ENCODE measurements at regions not wholly inside any gene's neighbourhood (a gene's known extent, or its start where the extent isn't known, plus 50 kb on each side); places are given as distances from the start of the nearest gene placed in this dataset.

DNA sequence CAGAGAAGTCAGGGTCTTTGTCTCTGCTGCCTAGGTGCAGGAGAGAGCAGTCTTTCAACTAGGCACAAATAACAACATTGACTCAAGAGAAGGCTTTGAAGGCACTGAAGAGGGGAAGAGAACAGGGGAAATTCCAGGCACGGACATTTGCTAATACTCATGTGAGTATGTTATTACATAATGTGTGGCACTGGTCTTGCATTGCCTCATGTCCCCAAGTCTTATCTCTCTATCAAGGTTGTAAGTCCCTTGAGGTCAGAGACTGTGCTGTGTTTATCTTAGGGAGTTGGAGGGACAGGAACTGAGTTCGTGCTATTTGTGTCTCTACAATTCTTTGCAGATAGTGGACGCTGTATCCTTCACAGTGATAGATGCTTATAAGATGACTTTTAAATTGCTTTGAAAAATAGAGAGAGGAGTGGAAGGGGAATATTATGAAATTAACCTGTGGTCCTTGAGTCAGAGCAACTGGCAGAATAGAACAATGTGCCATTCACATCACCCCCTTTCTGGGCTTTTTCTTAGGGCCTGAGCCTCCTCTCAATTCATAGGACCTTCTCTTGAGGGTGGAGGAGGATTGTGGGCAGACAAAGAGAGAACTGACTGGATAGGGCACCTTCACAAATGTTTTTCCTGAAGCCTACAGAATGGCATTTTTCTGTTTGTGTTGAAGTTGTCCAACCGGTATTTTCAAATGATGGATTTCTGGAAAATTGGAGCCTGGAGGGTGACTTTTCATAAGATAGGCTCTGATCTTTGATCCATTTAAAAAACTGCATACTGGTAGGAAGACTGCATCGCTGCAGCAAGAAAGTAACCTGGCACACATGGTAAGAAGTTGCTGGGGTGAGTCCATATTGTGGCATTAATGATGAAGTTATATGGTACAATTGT lies 96.6 kb upstream of the CXCR4 start:
- DNase-seq (ENCODE audit: low read depth), result no peak

DNA sequence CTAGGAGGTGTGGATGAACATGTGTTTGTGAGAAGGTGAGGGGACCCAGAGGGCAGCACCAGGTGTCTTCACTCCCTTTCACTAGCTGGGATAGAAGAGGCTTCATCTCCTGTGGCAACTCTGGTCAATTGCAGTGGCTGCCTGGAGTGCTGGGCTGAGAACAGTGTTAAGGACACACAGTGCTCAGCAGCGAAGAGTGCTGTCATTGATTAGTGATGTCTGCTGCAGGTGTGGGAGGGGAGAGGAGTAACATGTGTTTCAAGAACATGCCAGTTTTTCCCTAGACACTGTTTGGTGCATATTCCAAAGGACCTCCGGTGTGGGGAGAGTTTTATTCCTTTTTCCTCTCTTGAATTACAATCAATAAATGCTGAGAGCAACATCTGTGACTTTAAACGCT lies 95.9 kb upstream of the CXCR4 start:
- DNase-seq (ENCODE audit: low read depth), result no peak

DNA sequence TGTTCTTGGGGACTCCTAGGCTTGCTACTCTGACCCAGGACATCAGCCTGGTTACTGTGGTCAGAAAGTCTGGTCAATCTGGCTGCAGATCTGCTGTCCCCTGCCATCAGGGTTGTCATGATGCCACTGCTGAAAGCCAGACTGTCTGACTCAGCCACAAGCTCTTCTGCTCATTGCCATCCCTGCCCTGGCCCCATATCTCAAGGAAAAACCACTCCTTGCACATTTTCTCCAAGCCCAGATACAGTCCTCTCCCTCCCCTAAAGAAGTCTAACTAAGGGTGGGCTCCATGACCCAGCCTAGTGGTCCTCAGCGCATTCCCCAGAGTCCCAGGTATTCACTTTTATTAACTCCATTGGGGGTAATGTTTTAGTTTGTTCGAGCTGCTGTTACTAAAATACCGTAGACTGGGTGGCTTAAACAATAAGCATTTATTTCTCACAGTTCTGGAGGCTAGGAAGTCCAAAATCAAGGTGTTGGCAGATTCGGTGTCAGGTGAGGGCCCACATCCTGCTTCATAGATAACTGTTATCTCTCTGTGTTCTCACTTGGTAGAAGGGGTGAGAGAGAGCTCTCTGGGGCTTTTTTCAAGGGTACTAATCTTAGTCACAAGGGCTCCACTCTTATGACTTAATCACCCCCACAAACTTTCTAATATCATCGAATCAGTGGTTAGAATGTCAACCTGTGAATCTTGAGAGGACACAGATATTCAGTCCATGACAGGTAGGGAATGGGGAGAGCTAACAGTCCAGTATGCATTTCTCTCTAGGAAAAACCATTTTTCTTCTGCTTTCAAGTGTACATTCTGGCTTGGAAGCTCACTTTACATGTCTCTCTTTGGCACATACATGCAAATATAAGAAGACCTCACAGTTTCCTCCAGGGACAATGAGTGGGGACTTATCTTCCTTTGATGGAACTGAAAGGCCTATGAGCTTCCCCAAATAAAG lies 94.8 kb upstream of the CXCR4 start:
- DNase-seq (ENCODE audit: low read depth), result no peak

DNA sequence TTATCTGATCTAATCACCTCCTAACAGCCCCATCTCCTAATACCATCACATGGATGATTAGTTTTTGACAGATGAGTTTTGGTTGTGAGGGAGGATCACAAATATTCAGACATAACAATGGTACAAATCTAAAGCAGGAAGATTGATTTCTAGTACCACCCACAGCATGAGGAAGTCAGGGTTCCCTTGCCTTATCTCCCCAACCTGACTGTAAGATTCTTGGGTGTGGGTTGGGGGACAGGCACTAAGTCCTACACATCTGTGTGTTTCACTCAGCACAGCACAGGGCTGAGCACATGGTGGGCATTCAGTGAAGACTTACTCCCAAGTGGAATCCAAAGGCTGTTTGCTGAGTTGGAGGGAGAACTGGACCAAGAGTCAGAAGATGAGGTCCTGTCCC lies 93.8 kb upstream of the CXCR4 start:
- no peak for DNase-seq (ENCODE audit: low read depth)

DNA sequence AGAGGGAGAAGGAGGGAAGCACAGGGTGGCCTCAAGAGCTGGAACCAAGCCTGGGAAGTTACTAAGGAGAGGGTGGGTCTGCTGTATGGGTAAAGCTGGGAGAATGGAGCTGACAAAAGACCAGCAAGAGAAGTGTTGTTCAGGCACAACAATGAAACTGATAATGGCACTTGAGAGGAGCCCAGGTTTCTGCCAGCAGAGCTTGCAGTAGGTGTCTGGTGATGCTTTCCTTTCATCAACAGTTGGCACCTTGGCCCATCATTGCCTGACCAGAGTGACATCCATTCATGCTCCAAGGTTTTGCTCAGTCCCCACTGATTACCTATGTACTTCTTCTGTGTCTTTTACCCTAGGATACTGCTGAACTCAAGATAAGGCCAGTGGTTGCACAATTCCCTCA lies 92.9 kb upstream of the CXCR4 start:
- no peak for DNase-seq (ENCODE audit: low read depth)

DNA sequence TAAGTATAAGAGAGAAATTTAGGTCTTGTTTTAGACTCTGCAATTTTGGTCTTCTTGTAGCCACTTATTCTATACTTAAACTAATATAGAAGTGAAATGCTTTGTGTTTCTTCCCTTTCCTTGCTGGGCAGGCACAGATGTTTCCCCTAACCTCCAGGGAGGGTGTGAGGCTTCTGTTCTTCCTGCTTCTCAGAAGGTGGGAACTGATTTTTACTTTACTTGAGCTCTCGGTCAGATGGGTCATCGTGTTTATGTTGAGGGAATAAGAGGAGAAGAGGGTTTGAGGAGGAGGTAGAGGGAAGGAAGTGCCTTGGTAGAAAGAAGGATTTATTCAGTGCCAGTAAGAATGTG lies 92.5 kb upstream of the CXCR4 start:
- no peak for DNase-seq (ENCODE audit: low read depth)

DNA sequence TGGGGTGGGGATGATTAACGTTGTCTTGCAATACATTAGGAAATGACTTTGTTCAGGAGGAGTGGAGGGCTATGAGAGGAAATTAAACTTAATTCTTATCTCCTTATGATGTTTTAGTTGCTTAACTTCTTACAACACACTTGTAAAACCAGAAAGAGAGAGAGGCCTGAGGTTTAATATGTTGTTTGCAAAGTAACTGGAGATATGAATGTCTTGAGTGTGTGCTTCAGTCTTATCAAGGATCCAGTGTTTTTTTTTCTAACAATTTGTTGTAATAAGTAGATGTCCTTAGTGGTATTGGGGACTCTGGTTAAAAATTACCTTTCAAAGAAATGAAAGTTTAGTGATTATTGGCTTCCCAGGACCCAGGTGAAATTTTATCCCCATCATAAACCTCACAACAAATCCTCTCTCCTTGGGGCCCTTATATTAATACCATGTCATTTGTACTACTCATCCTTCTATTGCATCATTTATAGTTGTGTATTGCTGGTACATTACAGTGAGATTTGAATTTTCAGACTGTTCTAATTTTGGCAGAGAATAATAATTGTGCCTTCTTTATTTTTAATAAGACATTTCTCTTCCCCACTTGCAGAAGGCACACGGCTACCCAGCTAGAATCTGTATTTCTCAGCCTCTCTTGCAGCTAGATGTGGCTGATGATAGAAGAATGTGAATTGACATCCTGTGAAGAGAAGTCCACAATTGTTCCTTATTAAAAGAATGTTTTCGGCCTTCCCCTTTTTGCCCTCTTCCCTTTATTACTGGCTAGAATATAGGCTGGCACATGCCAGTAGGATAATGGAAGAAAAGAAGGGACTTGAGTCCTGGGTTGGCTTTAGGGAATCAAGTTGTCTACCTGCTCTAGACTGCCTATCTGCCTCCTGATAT lies 91.9 kb upstream of the CXCR4 start:
- no peak for DNase-seq (ENCODE audit: low read depth)

DNA sequence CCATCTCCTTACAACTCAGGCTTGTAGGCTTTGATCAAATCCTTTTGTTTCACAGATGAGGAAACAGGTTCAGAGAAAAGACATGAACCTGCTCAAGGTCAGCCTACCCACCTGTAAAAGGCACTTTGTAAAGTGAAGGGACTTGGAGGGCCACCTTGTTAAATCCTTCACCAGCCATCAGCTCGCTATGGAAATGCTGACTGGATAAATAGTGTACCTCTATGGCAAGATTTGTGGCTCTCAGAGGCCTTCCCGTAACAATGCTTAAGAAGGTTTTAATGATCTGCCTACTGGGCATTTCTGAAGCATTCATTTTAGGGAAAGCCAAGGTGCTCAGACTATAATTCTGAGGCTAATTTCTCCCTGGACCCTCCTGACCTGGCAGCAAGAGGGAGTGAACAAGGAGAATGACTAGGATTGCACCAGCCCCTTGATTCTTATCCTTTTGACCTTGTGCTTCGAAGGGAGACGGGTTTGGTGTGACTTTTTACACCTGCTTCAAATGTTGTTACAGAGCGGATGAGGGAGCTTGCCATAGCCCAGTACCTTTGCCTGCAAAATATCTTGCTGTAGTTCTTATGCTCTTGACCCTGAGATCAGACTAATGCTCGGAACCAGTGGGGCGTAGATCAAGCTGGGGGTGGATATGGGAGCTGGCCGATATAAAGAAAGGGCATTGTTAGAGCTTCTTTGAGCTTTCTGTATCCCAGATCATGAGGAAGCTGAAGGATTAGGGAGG lies 90.9 kb upstream of the CXCR4 start:
- DNase-seq (ENCODE audit: low read depth), result no peak

DNA sequence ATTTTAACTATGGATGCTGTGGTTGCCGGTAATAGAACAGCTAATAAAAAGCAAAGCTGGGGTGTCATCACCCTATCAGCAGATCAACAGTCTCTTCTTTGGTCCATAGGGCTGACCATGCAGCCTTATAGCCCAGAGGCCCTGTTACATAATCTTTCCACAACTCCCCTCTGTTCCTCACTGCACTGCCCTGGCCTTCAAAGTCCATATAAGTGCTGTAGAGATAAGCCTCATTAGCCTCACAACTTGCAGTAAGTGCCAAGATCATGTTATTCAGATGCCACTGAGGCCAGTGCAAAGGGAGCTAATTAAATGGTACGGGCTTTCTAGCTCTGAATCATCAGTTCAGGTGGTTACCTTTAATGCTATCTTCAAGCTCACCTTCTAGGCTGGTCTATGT lies 89.7 kb upstream of the CXCR4 start:
- no peak for DNase-seq (ENCODE audit: low read depth)

DNA sequence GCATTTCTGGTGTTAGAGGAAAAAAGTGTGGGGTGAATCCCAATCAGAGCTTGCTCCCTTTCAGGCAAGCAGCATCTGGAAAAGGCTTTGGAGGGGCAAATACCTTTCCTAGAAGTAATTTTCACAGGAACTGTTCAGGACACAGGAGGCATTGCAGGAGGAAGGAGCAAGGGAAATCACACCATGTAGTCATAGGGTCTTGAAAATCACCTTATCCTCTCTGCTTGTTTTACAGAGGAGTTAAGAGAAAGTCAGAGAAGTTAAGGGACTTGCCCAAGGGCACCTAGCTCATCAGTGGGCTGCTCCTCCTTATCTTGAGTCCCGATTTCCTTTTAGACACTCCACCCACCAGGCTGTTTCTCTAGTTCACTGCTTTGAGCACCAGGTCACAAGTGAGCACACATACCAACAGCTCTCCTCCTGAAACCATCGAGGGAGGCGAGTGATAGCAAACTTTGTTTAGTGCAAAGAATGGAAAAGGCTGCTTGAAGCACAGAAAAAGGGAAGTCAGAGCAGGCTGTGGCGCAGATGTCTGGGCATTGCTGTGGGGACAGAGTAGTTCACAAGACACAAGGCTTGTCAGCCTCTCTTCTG lies 89.2 kb upstream of the CXCR4 start:
- DNase-seq (ENCODE audit: low read depth), result no peak

DNA sequence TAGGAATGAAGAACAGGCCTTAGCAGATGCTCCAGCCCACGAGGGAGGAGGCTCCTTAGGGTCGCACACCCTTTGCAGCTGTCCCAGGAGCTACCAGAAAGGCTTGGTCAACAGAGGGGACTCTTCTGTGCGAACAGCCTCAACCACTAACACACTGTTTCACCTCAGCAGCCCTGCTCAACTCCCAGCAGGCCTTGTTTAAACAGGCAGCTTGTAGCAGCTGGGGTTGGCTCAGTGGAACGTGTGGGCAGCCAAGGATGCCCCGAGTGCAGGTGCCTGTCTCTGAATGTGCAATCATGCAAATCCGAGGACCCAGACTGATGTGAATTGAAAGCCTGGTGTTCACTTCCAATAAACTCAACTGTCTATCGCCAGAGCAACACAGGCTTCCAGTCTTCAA lies 88.7 kb upstream of the CXCR4 start:
- no peak for DNase-seq (ENCODE audit: low read depth)

DNA sequence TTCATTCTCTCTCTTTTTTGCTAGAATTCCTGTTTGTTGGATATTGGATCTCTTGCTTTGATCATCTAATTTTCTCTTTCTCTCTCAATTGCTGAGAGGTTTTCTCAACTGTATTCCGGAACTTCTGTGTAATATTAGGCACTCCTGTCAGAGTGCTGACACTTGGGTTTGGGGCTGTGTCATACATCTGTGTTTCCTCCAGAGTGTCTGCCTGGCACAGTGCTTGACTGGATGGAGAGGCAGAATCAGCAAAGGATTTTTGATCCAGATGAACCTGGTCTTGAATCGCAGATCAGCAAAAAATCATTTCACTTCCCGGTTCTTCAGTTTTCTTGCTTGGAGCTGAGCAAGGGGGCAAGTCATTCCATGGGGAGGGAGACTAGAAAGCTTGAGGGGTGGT lies 87.7 kb upstream of the CXCR4 start:
- DNase-seq (ENCODE audit: low read depth), result no peak

DNA sequence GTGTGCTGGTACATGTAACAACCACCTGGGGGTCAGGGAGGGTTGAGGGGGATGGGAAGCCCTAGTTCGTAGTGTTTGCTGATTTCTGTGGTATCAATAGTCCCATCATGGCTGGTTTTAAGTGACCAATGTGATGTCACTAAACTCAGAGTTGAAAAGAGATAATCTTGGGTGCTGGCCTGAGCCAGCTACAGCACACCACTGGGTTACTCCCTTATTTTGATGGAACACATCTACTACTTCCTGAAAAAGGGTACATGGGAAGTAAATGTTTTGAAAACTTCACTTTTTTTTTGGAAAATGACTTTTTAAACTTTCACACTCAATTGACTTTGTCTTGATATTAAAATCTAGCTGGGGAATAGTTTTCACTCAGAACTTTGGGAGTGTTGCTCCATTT lies 87.0 kb upstream of the CXCR4 start:
- DNase-seq (ENCODE audit: low read depth), result no peak

DNA sequence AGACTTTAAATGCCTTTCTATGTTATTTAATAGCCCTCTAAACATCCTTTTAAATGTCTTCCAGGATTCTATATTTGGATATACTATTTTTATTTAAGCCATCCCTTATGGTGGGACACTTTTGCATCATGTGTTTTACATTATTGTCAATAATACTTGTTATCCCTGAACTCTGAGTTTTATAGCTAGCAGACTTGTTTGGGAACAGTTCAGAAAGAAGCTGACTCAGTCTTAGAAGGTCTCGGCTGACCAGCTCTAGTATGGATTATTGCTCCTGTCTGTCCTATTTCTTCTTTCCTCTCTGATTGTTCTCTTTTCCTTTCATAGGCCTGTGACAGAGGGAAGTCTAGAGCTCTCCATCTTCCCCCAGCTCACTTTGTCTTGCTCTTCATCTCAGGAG lies 77.3 kb upstream of the CXCR4 start:
- no peak for DNase-seq (ENCODE audit: low read depth)

DNA sequence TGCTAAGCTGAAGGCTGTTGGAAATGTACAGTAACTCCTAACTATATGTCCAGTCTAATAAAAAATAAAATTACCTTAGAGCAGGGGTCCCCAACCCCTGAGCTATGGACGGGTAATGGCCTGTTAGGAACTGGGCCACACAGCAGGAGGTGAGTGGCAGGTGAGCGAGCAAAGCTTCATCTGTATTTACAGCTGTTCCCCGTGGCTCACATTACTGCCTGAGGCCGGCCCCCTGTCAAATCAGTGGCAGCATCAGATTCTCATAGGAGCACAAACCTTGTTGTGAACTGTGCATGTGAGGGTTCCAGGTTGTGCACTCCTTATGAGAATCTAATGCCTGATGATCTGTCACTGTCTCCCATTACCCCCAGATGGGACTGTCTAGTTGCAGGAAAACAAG lies 73.1 kb upstream of the CXCR4 start:
- no peak for DNase-seq (ENCODE audit: low read depth)

DNA sequence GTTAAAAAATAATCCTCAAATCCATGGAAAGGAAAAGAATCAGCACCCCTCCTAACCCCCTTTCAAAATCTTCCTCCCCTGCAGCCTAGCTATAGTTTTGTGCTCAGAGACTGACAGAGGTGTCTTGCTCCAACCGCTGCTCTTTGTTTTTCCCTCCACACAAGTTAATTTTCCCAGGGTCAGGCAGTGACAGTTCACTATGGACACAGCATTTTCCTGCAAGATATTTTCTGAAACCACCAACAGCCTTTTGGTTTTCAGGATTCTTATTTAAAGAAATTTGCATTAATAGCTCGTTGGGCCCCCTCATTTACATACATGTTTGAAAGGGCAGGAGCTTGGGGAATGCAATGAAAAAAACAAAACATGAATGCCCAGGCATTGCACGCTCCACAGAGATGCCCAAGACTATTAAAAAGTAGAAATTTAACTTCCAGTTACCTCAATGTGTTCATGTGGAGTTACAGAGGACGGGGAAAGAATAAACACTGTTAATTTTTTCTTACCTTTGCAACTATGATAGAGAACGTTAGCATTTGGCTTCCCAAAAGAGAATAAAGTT lies 71.4 kb upstream of the CXCR4 start:
- DNase-seq (ENCODE audit: low read depth), result no peak

DNA sequence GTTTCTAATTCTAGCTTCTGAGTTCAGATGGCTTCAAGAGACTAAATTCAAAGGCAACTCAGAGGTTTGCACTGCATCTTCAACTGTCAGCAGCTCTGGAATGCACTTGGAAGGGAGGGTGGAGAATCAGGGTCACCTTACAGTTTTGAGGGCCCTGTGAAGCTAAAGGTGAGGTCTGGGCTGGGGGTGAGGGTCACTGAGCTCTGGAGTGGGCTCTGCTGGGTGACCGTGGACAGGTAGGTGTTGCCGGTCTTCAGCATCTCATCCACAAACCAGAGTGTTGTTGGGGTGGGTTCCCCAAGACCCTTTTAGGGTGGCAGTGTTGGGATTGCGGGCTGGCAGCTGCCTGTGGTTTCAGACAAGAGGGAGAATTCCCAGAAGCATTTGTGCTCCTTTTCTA lies 70.1 kb upstream of the CXCR4 start:
- no peak for DNase-seq (ENCODE audit: low read depth)

DNA sequence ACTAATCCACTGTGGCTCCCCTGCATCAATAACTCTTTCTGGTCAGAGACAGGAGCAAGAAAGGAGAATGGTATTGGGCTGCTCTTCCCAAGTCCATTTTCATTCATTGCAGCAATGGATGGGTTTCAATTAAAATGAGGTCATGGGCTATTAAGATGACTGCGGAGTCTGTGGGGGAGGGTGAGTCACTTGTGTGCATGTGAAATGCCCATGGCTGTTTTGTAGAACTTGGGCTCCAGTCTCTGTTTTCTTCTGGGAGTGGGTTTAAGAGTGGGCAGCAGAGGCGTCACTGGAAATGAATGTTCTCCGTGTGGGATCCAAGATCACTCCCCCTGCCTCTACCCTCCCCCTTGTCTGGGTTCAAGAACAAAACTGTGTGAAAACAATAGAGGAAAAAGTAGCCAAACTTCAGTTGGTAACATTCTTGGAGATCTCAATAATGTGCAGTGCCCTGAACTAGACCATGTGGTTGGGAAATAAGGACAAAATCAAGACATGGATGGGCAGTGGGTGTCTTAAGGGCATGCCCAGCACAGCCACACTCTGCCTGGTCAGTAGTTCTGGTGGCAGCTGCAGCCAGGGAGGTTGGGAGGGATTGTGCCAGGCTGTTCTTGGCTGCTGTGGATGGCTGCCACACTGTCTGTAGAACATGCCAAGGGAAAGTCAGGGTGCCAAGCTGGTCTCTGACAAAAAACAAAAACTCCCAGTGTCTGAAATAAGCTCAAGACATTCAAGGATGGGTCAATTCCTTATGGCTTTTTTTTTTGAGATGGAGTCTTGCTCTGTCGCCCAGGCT lies 68.2 kb upstream of the CXCR4 start:
- DNase-seq (ENCODE audit: low read depth), result no peak

DNA sequence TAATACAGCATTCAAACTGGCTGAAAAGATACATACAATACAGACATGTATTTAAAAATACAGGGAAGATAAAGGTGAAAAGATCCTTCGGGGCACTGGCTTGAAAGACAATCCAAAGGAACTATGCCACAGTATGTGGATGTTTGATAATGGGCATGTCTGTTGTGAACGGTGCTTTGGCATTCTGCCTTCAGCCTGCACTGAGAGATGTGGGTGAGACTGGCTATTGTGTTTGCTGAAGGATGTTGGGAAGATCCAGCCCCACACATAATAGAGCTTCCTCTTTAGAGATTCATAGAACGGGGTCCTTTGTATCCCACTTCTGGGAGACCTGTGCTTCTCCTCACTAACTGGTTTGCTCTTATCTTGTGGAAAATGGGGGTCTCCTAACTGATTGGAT lies 65.1 kb upstream of the CXCR4 start:
- no peak for DNase-seq (ENCODE audit: low read depth)

DNA sequence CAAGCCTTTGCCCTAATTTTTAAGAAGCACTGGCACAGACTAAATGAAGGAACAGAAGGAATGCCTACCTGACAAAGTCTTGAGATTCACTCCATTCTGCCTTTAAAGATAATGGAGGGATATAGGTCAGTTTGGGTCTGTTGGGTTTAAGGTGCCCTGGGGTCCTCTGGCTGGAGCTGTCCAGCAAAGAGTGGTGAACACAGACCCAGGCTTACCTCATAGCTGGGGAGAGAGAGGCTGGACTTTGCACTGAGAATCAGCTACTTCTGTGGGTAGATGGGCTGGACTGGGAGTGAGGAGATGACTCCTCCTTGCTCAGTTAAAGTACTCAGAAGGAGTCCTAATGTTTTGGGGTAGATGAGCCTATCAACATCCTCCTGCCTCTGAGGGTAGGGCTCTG lies 64.4 kb upstream of the CXCR4 start:
- DNase-seq (ENCODE audit: low read depth), result no peak
